ENCODE measurements at regions not wholly inside any gene's neighbourhood (a gene's known extent, or its start where the extent isn't known, plus 50 kb on each side); places are given as distances from the start of the nearest gene placed in this dataset.

- Histone ChIP-seq H3K27ac (no peak overlapping the region), H3K9me3 (ENCODE audit: insufficient read depth, low read depth) (no peaks in the 10 kb centered on the region; the same call in none of the 2 replicates), H4K20me1 (ENCODE audit: insufficient read depth) (no peaks in the 10 kb centered on the region), H3K4me2 (no peak overlapping the region), H3K36me3 (ENCODE audit: low read depth) (no peaks in the 10 kb centered on the region), H3K4me3 (no peak overlapping the region), H3K9me2 (ENCODE audit: insufficient read depth) (no peaks in the 10 kb centered on the region), H3F3A (ENCODE audit: insufficient read depth, low read depth) (no peaks in the 10 kb centered on the region; the same call in 1 of the 2 replicates), H3K4me1 (replicated peaks; ENCODE audit: insufficient read depth) (no peaks in the 10 kb centered on the region), H3K27me3 (ENCODE audit: insufficient read depth, low read depth) (no peaks in the 10 kb centered on the region), H3K79me2 (ENCODE audit: low read depth) (no peaks in the 10 kb centered on the region), H2AFZ (no peak overlapping the region)
- TF ChIP-seq EZH2 (IDR thresholded peaks at IDR 0.05; ENCODE audit: low read depth) (no peak), CTCF (conservative IDR thresholded peaks at IDR 0.05) (no peak)
- ChIA-PET CTCF (no interaction called here), POLR2A (ENCODE audit: unreplicated experiment) (no interaction called here)
- no TSS peak for BruUV-seq (replicated peaks)
- intact Hi-C loops (cut with micrococcal nuclease; ENCODE audit: unreplicated experiment) = no loop called here
- no peak for DNase-seq
Observed at GRCh38 chr3:178244733-178245709, 291.2 kb upstream of the KCNMB2 start.

- ChIA-PET POLR2A (ENCODE audit: unreplicated experiment) (no interaction called here), CTCF (interaction anchor here (0.6 kb wide), 1 partner anchor 313 kb away, joined by 3 read pairs; no protein-coding TSS in a partner anchor)
- H3K27me3 ChIP-seq (ENCODE audit: insufficient read depth, low read depth) = no peaks in the 10 kb centered on the region
- no peak overlapping the region for H3K4me2 ChIP-seq
- no peaks in the 10 kb centered on the region for H3K4me1 ChIP-seq (replicated peaks; ENCODE audit: insufficient read depth)
- no peaks in the 10 kb centered on the region for H4K20me1 ChIP-seq (ENCODE audit: insufficient read depth)
- H3K27ac ChIP-seq = no peak overlapping the region
- DNase-seq = no peak
- H3K9me2 ChIP-seq (ENCODE audit: insufficient read depth) = no peaks in the 10 kb centered on the region
- no peaks in the 10 kb centered on the region; the same call in 1 of the 2 replicates for H3F3A ChIP-seq (ENCODE audit: insufficient read depth, low read depth)
- intact Hi-C loops (cut with micrococcal nuclease; ENCODE audit: unreplicated experiment) = no loop called here
- no TSS peak for BruUV-seq (replicated peaks)
- TF ChIP-seq CTCF (conservative IDR thresholded peaks at IDR 0.05) (no peak), EZH2 (IDR thresholded peaks at IDR 0.05; ENCODE audit: low read depth) (no peak)
- H3K9me3 ChIP-seq (ENCODE audit: insufficient read depth, low read depth) = no peaks in the 10 kb centered on the region; the same call in none of the 2 replicates
- H3K79me2 ChIP-seq (ENCODE audit: low read depth) = no peaks in the 10 kb centered on the region
- no peak overlapping the region for H2AFZ ChIP-seq
- no peak overlapping the region for H3K4me3 ChIP-seq
- H3K36me3 ChIP-seq (ENCODE audit: low read depth) = no peaks in the 10 kb centered on the region
Observed at GRCh38 chr3:178246004-178246403, 290.2 kb upstream of the KCNMB2 start.

- H3K36me3 ChIP-seq (ENCODE audit: low read depth) = no peaks in the 10 kb centered on the region
- H3K27ac ChIP-seq = no peak overlapping the region
- no peaks in the 10 kb centered on the region for H3K27me3 ChIP-seq (ENCODE audit: insufficient read depth, low read depth)
- H3K9me3 ChIP-seq (ENCODE audit: insufficient read depth, low read depth) = 0 out of 2 replicates have a peak, but pooled peaks cover 4% of the 10 kb centered on the region
- intact Hi-C loops (cut with micrococcal nuclease; ENCODE audit: unreplicated experiment) = no loop called here
- H2AFZ ChIP-seq = no peak overlapping the region
- POLR2A ChIA-PET (ENCODE audit: unreplicated experiment) = no interaction called here
- no peak overlapping the region for H3K4me3 ChIP-seq
- CTCF ChIA-PET = no interaction called here
- no peaks in the 10 kb centered on the region for H3F3A ChIP-seq (ENCODE audit: insufficient read depth, low read depth)
- TF ChIP-seq EZH2 (IDR thresholded peaks at IDR 0.05; ENCODE audit: low read depth) = no peak
- TF ChIP-seq CTCF (conservative IDR thresholded peaks at IDR 0.05) = no peak
- H3K9me2 ChIP-seq (ENCODE audit: insufficient read depth) = no peaks in the 10 kb centered on the region
- BruUV-seq (replicated peaks) = no TSS peak
- H3K79me2 ChIP-seq (ENCODE audit: low read depth) = no peaks in the 10 kb centered on the region
- H4K20me1 ChIP-seq (ENCODE audit: insufficient read depth) = no peaks in the 10 kb centered on the region
- no peak for DNase-seq
- no peak overlapping the region for H3K4me2 ChIP-seq
- no peaks in the 10 kb centered on the region for H3K4me1 ChIP-seq (replicated peaks; ENCODE audit: insufficient read depth)
Observed at GRCh38 chr3:178255315-178255714, 280.9 kb upstream of the KCNMB2 start.

All from PC-9 (cell line).